Spleen (tissue), 11 donors: ENCODE measurements at regions not wholly inside any gene's neighbourhood (a gene's known extent, or its start where the extent isn't known, plus 50 kb on each side); places are given as distances from the start of the nearest gene placed in this dataset.

Experiments used
- DNase-seq: peaks from one replicate; pipeline ENCODE4 v3.0.0-alpha.2; 2020
- H3K27ac ChIP-seq, 8 donors: fragments of 200-600 bp; sonication (generic) in 7 of 8; 1 replicate in 4 of 8; 2 replicates in 4 of 8; pipeline versions ENCODE4 v1.5.0 to v1.8.0; 2016 to 2021; ENCODE audit warnings: inconsistent platforms in 4 of 8, mild to moderate bottlenecking in 4 of 8, moderate library complexity in 1 of 8
- H3K27me3 ChIP-seq, 7 donors: fragments of 200-600 bp; sonication (generic) in 6 of 7; replicated peaks in 1 of 7; 1 replicate in 4 of 7; 2 replicates in 3 of 7; pipeline versions ENCODE4 v1.5.0 to v1.8.0; 2016 to 2021; ENCODE audit warnings: inconsistent platforms in 3 of 7, mild to moderate bottlenecking in 1 of 7
- H3K36me3 ChIP-seq, 6 donors: fragments of 200-600 bp; sonication (generic) in 5 of 6; 1 replicate in 4 of 6; 2 replicates in 2 of 6; pipeline versions ENCODE4 v1.5.0 to v1.8.0; 2016 to 2021; ENCODE audit warnings: inconsistent platforms in 2 of 6
- H3K4me1 ChIP-seq, 6 donors: fragments of 200-600 bp; sonication (generic) in 5 of 6; 1 replicate in 3 of 6; 2 replicates in 3 of 6; pipeline versions ENCODE4 v1.5.0 to v1.8.0; 2016 to 2021; ENCODE audit warnings: inconsistent platforms in 3 of 6
- H3K4me3 ChIP-seq, 8 donors: fragments of 200-600 bp; sonication (generic) in 7 of 8; 1 replicate in 4 of 8; 2 replicates in 4 of 8; pipeline versions ENCODE4 v1.5.0 to v1.8.0; 2016 to 2021; ENCODE audit warnings: inconsistent platforms in 4 of 8, mild to moderate bottlenecking in 4 of 8, moderate library complexity in 2 of 8
- H3K9me3 ChIP-seq, 8 donors: fragments of 200-600 bp; sonication (generic) in 7 of 8; 1 replicate in 4 of 8; 2 replicates in 4 of 8; pipeline versions ENCODE4 v1.5.0 to v1.8.0; 2016 to 2021; ENCODE audit warnings: inconsistent platforms in 4 of 8
- CTCF ChIP-seq, 11 experiments: fragments of 200-600 bp in 7 of 11; fragments of 450-650 bp in 4 of 11; sonication (generic) in 4 of 11; IDR thresholded peaks in 8 of 11; conservative IDR thresholded peaks in 3 of 11; 1 replicate in 7 of 11; 2 replicates in 4 of 11; pipeline versions ENCODE4 v1.4.0 to v1.8.0; 2016 to 2021; ENCODE audit warnings: antibody characterized with exemption in 11 of 11, inconsistent platforms in 4 of 11, mild to moderate bottlenecking in 1 of 11
- POLR2A ChIP-seq, 3 donors: fragments of 450-650 bp; IDR thresholded peaks; one replicate each; pipeline ENCODE4 v1.5.1; 2017; ENCODE audit warnings: antibody characterized with exemption in 3 of 3, mild to moderate bottlenecking in 1 of 3
- POLR2AphosphoS5 ChIP-seq, 3 donors: sonication (generic); formaldehyde crosslinking; IDR thresholded peaks; one replicate each; pipeline ENCODE4 v1.5.1; 2017; ENCODE audit warnings: antibody characterized with exemption in 3 of 3
- WGBS, 5 donors: extraction: QIAGEN DNeasy Blood & Tissue Kit in 3 of 5; methylation state at CpG; one replicate each; pipeline versions ENCODE4 v1.1.5 to v1.1.7; 2013 to 2018; 5-methylcytosine and 5-hydroxymethylcytosine counted together
- intact Hi-C: fragments of 100-400 bp; cut with DNase I; formaldehyde crosslinking; loops from one replicate; pipeline ENCODE4 v1.15.0; 2023; ENCODE audit warnings: low total_unique reads
- donor health status: healthy with polysubstance abuse.
- donor health status: DM: no; HTN: no; CAD: no; lungs with moderate emphysema.
- donor health status: DM: no; HTN: no; CAD: no.
- donor health status: Bipolar disorder and iron deficiency.
- donor health status: healthy.
- donor health status: DM: no; HTN: no; CAD: no.
- donor health status: DM: yes; HTN: yes; CAD: no.

DNA sequence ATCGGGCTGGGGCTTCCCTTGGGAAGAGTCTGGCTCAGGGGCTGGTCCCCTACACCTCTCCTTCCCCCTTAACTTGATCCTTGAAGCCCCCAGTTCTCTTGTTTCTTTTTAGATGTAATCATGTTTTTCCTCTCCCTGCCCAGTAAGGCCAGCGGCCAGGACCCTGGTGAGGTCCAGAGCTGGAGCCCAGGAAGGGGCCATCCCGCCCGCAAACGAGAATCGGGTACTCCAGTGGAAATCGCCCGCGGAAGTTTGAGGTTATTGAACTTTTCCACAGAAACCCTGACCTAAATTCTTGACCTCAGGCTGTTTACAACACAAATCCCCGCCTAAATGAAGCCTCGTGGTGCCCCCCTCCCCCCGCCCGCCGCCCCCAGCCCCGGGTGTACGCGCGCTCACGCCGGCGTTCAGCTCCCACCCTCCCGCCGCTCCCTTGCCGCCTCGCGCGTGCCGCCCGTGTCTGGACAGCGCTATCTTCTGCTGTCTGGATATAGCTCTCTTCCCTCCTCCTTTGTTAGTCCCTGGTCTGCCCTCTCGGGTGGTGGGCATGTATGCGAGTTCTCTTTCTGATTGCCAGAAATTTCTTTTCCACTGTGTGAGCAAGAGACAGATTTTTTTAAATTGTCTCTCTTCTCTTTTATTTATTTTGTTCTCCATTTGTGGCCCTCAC, 165.9 kb upstream of the CACNA1E start:
- no peak for DNase-seq
- Histone ChIP-seq H3K4me1 (peaks cover 0 to 20% (median 10%) of the 10 kb centered on the region in 6 donors), H3K27ac (no peak overlapping the region), H3K9me3 (no peaks in the 10 kb centered on the region), H3K4me3 (peak overlapping the region in 1 of 8 donors; percentile 41), H3K27me3 (peaks cover 7 to 89% (median 60%) of the 10 kb centered on the region in 7 donors), H3K36me3 (no peaks in the 10 kb centered on the region)
- intact Hi-C loops, result no loop called here
- WGBS, 5 donors, result 3 to 9% (median 5%) methylated on average over 30 to 32 of the region's 32 CpGs
- no peak for TF ChIP-seq POLR2A (IDR thresholded peaks at IDR 0.05)
- no peak for TF ChIP-seq CTCF (IDR thresholded peaks at IDR 0.05 in 8 of 11, conservative IDR thresholded peaks at IDR 0.05 in 3 of 11)
- no peak for TF ChIP-seq POLR2AphosphoS5 (IDR thresholded peaks at IDR 0.05)

- H3K27me3 ChIP-seq, result peaks cover 7 to 82% (median 59%) of the 10 kb centered on the region in 7 donors
Observed at GRCh38 chr1:181318022-181318857, 165.1 kb upstream of the CACNA1E start.

GRCh38 chr1:181318858-181319235, 164.5 kb upstream of the CACNA1E start:
- WGBS, 5 donors, result 3 to 11% (median 8%) methylated on average over 8 to 12 of the region's 12 CpGs
- no peaks in the 10 kb centered on the region for H3K36me3 ChIP-seq
- H3K27me3 ChIP-seq, result peaks cover 7 to 76% (median 53%) of the 10 kb centered on the region in 7 donors
- no peak for DNase-seq
- H3K4me1 ChIP-seq, result peaks cover 0 to 20% (median 10%) of the 10 kb centered on the region in 6 donors
- no peak overlapping the region for H3K27ac ChIP-seq
- H3K4me3 ChIP-seq, result peak overlapping the region in 1 of 8 donors; percentile 41
- H3K9me3 ChIP-seq, result no peaks in the 10 kb centered on the region
- no peak for TF ChIP-seq POLR2AphosphoS5 (IDR thresholded peaks at IDR 0.05)
- no peak for TF ChIP-seq POLR2A (IDR thresholded peaks at IDR 0.05)
- TF ChIP-seq CTCF (IDR thresholded peaks at IDR 0.05 in 8 of 11, conservative IDR thresholded peaks at IDR 0.05 in 3 of 11), result no peak
- intact Hi-C loops, result no loop called here

More at GRCh38 chr1:181318022-181318857, 165.1 kb upstream of the CACNA1E start:
- DNase-seq, result no peak
- H3K27ac ChIP-seq, result no peak overlapping the region
- TF ChIP-seq CTCF (IDR thresholded peaks at IDR 0.05 in 8 of 11, conservative IDR thresholded peaks at IDR 0.05 in 3 of 11) (no peak), POLR2AphosphoS5 (IDR thresholded peaks at IDR 0.05) (no peak), POLR2A (IDR thresholded peaks at IDR 0.05) (no peak)
- no peaks in the 10 kb centered on the region for H3K36me3 ChIP-seq
- intact Hi-C loops, result no loop called here
- peak overlapping the region in 3 of 8 donors; percentile 2 to 41 (median 7) for H3K4me3 ChIP-seq
- 2 to 7% (median 3%) methylated on average over 42 to 59 of the region's 59 CpGs for WGBS, 5 donors
- peaks cover 0 to 20% (median 10%) of the 10 kb centered on the region in 6 donors for H3K4me1 ChIP-seq
- no peaks in the 10 kb centered on the region for H3K9me3 ChIP-seq

DNA sequence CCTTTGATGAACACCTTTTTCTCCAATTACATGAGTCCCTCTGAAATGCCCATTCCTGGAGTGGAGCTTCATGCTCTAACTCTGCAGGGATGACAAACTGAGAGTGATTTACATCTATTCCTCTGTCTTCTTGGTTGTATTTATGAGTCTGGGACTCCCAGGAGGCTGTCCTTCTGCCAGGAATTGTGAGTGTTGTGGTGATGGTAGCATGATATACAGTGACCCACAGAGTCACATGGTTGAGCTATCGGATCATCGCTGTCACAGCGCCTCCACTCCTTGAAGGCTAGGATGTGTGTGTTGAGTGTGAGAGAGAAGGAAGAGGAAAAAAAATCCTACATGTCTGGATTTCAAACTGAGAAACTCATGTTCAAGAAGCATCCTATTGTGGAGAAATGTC, 163.4 kb upstream of the CACNA1E start:
- no peak for DNase-seq
- Histone ChIP-seq H3K27ac (no peak overlapping the region), H3K27me3 (peaks cover 7 to 70% (median 48%) of the 10 kb centered on the region in 7 donors), H3K4me3 (no peak overlapping the region), H3K9me3 (no peaks in the 10 kb centered on the region), H3K36me3 (no peaks in the 10 kb centered on the region), H3K4me1 (peaks cover 0 to 19% (median 10%) of the 10 kb centered on the region in 6 donors)
- intact Hi-C loops, result no loop called here
- 67 to 88% (median 75%) methylated on average over 3 of the region's 3 CpGs for WGBS, 5 donors
- no peak for TF ChIP-seq CTCF (IDR thresholded peaks at IDR 0.05 in 8 of 11, conservative IDR thresholded peaks at IDR 0.05 in 3 of 11)
- no peak for TF ChIP-seq POLR2AphosphoS5 (IDR thresholded peaks at IDR 0.05)
- TF ChIP-seq POLR2A (IDR thresholded peaks at IDR 0.05), result no peak
